GM12864 (cell line): ENCODE measurements at regions not wholly inside any gene's neighbourhood (a gene's known extent, or its start where the extent isn't known, plus 50 kb on each side); places are given as distances from the start of the nearest gene placed in this dataset.

ENCODE experiments used
- DNase-seq: peaks from one replicate; pipeline ENCODE4 v3.0.0-alpha.2; 2011; ENCODE audit warnings: low read depth
- H3K4me3 ChIP-seq: 2 replicates; pipeline ENCODE4 v1.5.1; 2011; ENCODE audit warnings: mild to moderate bottlenecking, low read depth, low read length, control low read depth
- CTCF ChIP-seq: IDR thresholded peaks from 2 replicates; pipeline ENCODE4 v1.5.1; 2011; ENCODE audit warnings: low read depth, mild to moderate bottlenecking, moderate library complexity, low read length, control low read depth, inconsistent platforms; ENCODE audit errors: missing control alignments

GRCh38 chr6:48628316-48628715, 517.3 kb upstream of the PTCHD4 start:
- no peak for DNase-seq
- no peak overlapping the region for H3K4me3 ChIP-seq
- no peak for TF ChIP-seq CTCF

GRCh38 chr6:48626421-48626820, 515.4 kb upstream of the PTCHD4 start:
- DNase-seq = no peak
- H3K4me3 ChIP-seq = no peak overlapping the region
- no peak for TF ChIP-seq CTCF

GRCh38 chr6:48624631-48625030, 513.6 kb upstream of the PTCHD4 start:
- no peak for TF ChIP-seq CTCF
- DNase-seq = no peak
- no peak overlapping the region for H3K4me3 ChIP-seq

- H3K4me3 ChIP-seq = no peak overlapping the region
- TF ChIP-seq CTCF = no peak
- DNase-seq = no peak
These were observed 508.8 kb upstream of the PTCHD4 start for GRCh38 chr6:48619771-48620170.

GRCh38 chr6:48615041-48615440, 504.0 kb upstream of the PTCHD4 start:
- no peak for TF ChIP-seq CTCF
- DNase-seq = no peak
- no peak overlapping the region for H3K4me3 ChIP-seq

GRCh38 chr6:48614326-48614725, 503.3 kb upstream of the PTCHD4 start:
- no peak for DNase-seq
- H3K4me3 ChIP-seq = no peak overlapping the region
- TF ChIP-seq CTCF = no peak

GRCh38 chr6:48613231-48613949, 502.4 kb upstream of the PTCHD4 start:
- H3K4me3 ChIP-seq = no peak overlapping the region

More at GRCh38 chr6:48613231-48613949, 502.4 kb upstream of the PTCHD4 start:
- DNase-seq = no peak
- TF ChIP-seq CTCF = no peak
